ENCODE measurements at regions not wholly inside any gene's neighbourhood (a gene's known extent, or its start where the extent isn't known, plus 50 kb on each side); places are given as distances from the start of the nearest gene placed in this dataset.

DNA sequence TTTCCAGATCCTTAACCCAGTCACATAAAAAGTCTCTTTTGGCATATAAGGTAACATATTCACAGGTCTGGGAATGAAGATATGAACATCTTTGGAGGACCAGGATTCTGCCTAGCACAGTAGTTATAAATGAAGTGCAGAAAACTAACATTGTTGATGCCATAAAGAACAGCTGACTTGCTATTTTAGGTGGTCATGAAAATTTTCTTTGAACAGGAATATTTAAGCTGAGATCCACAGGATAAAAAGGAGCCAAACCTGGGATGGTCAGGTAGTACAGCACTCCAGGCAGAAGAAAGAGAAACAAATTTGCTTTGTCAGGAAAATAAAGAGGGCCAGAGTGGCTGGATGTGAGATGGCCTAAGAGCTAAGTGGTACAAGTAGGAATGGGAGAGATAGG, 80.0 kb downstream of the CENPW start:
- ChIA-PET POLR2A (no interaction called here), CTCF (no interaction called here)
- peaks cover 16% of the 10 kb centered on the region for H3K36me3 Mint-ChIP-seq
- H3K4me1 Mint-ChIP-seq, result peaks cover 4% of the 10 kb centered on the region
- no peaks in the 10 kb centered on the region; the same call in 1 of the 2 replicates for H3K27me3 Mint-ChIP-seq (ENCODE audit: low read depth)
- no peak overlapping the region for H3K4me3 Mint-ChIP-seq
- no peak for TF ChIP-seq CBFB (CRISPR knock-in tag; IDR thresholded peaks at IDR 0.05; ENCODE audit: low read depth)
- TF ChIP-seq, protein P1, sequence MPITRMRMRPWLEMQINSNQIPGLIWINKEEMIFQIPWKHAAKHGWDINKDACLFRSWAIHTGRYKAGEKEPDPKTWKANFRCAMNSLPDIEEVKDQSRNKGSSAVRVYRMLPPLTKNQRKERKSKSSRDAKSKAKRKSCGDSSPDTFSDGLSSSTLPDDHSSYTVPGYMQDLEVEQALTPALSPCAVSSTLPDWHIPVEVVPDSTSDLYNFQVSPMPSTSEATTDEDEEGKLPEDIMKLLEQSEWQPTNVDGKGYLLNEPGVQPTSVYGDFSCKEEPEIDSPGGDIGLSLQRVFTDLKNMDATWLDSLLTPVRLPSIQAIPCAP (CRISPR knock-in tag; IDR thresholded peaks at IDR 0.05), result no peak
- TF ChIP-seq, protein P2, sequence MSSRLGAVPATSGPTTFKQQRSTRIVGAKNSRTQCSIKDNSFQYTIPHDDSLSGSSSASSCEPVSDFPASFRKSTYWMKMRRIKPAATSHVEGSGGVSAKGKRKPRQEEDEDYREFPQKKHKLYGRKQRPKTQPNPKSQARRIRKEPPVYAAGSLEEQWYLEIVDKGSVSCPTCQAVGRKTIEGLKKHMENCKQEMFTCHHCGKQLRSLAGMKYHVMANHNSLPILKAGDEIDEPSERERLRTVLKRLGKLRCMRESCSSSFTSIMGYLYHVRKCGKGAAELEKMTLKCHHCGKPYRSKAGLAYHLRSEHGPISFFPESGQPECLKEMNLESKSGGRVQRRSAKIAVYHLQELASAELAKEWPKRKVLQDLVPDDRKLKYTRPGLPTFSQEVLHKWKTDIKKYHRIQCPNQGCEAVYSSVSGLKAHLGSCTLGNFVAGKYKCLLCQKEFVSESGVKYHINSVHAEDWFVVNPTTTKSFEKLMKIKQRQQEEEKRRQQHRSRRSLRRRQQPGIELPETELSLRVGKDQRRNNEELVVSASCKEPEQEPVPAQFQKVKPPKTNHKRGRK (CRISPR knock-in tag; IDR thresholded peaks at IDR 0.05; ENCODE audit: borderline replicate concordance), result no peak
- no peak for TF ChIP-seq ZNF219 (CRISPR knock-in tag; IDR thresholded peaks at IDR 0.05; ENCODE audit: borderline replicate concordance)
- TF ChIP-seq, protein P3, sequence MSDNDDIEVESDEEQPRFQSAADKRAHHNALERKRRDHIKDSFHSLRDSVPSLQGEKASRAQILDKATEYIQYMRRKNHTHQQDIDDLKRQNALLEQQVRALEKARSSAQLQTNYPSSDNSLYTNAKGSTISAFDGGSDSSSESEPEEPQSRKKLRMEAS (CRISPR knock-in tag; IDR thresholded peaks at IDR 0.05), result no peak
- no peak for TF ChIP-seq CREB1 (CRISPR knock-in tag; IDR thresholded peaks at IDR 0.05)
- TF ChIP-seq, protein P4, sequence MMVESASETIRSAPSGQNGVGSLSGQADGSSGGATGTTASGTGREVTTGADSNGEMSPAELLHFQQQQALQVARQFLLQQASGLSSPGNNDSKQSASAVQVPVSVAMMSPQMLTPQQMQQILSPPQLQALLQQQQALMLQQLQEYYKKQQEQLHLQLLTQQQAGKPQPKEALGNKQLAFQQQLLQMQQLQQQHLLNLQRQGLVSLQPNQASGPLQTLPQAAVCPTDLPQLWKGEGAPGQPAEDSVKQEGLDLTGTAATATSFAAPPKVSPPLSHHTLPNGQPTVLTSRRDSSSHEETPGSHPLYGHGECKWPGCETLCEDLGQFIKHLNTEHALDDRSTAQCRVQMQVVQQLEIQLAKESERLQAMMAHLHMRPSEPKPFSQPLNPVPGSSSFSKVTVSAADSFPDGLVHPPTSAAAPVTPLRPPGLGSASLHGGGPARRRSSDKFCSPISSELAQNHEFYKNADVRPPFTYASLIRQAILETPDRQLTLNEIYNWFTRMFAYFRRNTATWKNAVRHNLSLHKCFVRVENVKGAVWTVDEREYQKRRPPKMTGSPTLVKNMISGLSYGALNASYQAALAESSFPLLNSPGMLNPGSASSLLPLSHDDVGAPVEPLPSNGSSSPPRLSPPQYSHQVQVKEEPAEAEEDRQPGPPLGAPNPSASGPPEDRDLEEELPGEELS (CRISPR knock-in tag; IDR thresholded peaks at IDR 0.05), result no peak
- no peak for ATAC-seq
- no peak for DNase-seq (ENCODE audit: low spot score)
- H3K9me3 Mint-ChIP-seq, result peaks cover 25% of the 10 kb centered on the region
- no peak overlapping the region for H3K27ac Mint-ChIP-seq

DNA sequence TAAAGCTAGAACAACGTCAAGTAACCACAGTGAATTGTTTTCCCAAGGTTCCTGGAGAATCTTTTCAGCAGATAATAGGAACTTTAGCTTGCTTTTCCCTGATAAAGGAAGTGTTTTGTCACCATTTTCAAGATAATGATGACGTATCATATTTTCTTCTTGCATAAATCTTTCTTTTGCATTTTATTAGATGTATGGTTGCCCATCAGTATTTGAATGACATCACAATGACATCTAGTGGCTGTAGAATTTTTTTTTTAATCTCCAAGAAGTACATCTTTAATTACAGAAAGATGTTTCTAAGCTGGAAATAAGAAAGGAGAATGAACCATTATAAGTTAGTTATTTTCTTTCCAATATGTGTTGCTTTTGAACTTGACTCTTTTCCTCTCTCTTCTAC, 83.0 kb downstream of the CENPW start:
- H3K9me3 Mint-ChIP-seq, result peaks cover 2% of the 10 kb centered on the region; the same call in 1 of the 2 replicates
- no peaks in the 10 kb centered on the region for H3K36me3 Mint-ChIP-seq
- H3K4me3 Mint-ChIP-seq, result no peak overlapping the region
- TF ChIP-seq OVOL2 (CRISPR knock-in tag; IDR thresholded peaks at IDR 0.05; ENCODE audit: borderline replicate concordance), result no peak
- TF ChIP-seq, protein P5, sequence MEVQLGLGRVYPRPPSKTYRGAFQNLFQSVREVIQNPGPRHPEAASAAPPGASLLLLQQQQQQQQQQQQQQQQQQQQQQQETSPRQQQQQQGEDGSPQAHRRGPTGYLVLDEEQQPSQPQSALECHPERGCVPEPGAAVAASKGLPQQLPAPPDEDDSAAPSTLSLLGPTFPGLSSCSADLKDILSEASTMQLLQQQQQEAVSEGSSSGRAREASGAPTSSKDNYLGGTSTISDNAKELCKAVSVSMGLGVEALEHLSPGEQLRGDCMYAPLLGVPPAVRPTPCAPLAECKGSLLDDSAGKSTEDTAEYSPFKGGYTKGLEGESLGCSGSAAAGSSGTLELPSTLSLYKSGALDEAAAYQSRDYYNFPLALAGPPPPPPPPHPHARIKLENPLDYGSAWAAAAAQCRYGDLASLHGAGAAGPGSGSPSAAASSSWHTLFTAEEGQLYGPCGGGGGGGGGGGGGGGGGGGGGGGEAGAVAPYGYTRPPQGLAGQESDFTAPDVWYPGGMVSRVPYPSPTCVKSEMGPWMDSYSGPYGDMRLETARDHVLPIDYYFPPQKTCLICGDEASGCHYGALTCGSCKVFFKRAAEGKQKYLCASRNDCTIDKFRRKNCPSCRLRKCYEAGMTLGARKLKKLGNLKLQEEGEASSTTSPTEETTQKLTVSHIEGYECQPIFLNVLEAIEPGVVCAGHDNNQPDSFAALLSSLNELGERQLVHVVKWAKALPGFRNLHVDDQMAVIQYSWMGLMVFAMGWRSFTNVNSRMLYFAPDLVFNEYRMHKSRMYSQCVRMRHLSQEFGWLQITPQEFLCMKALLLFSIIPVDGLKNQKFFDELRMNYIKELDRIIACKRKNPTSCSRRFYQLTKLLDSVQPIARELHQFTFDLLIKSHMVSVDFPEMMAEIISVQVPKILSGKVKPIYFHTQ (CRISPR knock-in tag; IDR thresholded peaks at IDR 0.05), result no peak
- TF ChIP-seq ZNF423 (CRISPR knock-in tag; IDR thresholded peaks at IDR 0.05), result no peak
- TF ChIP-seq, protein P6, sequence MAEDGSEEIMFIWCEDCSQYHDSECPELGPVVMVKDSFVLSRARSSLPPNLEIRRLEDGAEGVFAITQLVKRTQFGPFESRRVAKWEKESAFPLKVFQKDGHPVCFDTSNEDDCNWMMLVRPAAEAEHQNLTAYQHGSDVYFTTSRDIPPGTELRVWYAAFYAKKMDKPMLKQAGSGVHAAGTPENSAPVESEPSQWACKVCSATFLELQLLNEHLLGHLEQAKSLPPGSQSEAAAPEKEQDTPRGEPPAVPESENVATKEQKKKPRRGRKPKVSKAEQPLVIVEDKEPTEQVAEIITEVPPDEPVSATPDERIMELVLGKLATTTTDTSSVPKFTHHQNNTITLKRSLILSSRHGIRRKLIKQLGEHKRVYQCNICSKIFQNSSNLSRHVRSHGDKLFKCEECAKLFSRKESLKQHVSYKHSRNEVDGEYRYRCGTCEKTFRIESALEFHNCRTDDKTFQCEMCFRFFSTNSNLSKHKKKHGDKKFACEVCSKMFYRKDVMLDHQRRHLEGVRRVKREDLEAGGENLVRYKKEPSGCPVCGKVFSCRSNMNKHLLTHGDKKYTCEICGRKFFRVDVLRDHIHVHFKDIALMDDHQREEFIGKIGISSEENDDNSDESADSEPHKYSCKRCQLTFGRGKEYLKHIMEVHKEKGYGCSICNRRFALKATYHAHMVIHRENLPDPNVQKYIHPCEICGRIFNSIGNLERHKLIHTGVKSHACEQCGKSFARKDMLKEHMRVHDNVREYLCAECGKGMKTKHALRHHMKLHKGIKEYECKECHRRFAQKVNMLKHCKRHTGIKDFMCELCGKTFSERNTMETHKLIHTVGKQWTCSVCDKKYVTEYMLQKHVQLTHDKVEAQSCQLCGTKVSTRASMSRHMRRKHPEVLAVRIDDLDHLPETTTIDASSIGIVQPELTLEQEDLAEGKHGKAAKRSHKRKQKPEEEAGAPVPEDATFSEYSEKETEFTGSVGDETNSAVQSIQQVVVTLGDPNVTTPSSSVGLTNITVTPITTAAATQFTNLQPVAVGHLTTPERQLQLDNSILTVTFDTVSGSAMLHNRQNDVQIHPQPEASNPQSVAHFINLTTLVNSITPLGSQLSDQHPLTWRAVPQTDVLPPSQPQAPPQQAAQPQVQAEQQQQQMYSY (CRISPR knock-in tag; IDR thresholded peaks at IDR 0.05), result no peak
- no peak for TF ChIP-seq HMGA2 (CRISPR knock-in tag; IDR thresholded peaks at IDR 0.05)
- H3K27ac Mint-ChIP-seq, result no peak overlapping the region; the same call in 1 of the 2 replicates
- POLR2A ChIA-PET, result no interaction called here
- H3K4me1 Mint-ChIP-seq, result peaks cover 4% of the 10 kb centered on the region
- DNase-seq (ENCODE audit: low spot score) (no peak), ATAC-seq (no peak)
- CTCF ChIA-PET, result interaction anchor here (0.6 kb wide), 1 partner anchor 11 kb away, joined by 6 read pairs; no protein-coding TSS in a partner anchor
- H3K27me3 Mint-ChIP-seq (ENCODE audit: low read depth), result no peaks in the 10 kb centered on the region

Measured in WTC11 (cell line).